Ishikawa (cell line): ENCODE measurements at regions not wholly inside any gene's neighbourhood (a gene's known extent, or its start where the extent isn't known, plus 50 kb on each side); places are given as distances from the start of the nearest gene placed in this dataset.

Source experiments
- CEBPB ChIP-seq: IDR thresholded peaks from 2 replicates; pipeline ENCODE4 v1.6.1; 2012
- CREB1 ChIP-seq: IDR thresholded peaks from 2 replicates; pipeline ENCODE4 v1.6.1; 2012; ENCODE audit warnings: low read depth
- EGR1 ChIP-seq: IDR thresholded peaks from 2 replicates; pipeline ENCODE4 v1.6.1; 2012
- EP300 ChIP-seq: IDR thresholded peaks from 2 replicates; pipeline ENCODE4 v1.6.1; 2012; ENCODE audit warnings: borderline replicate concordance
- FOXM1 ChIP-seq: IDR thresholded peaks from 2 replicates; pipeline ENCODE4 v1.6.1; 2012; ENCODE audit warnings: low read depth, borderline replicate concordance
- MAX ChIP-seq: IDR thresholded peaks from 2 replicates; pipeline ENCODE4 v1.6.1; 2012
- NFIC ChIP-seq: IDR thresholded peaks from 2 replicates; pipeline ENCODE4 v1.6.1; 2012
- RAD21 ChIP-seq: IDR thresholded peaks from 2 replicates; pipeline ENCODE4 v1.6.1; 2012; ENCODE audit warnings: low read depth
- REST ChIP-seq: IDR thresholded peaks from 2 replicates; pipeline ENCODE4 v1.6.1; 2012; ENCODE audit warnings: low read depth, mild to moderate bottlenecking
- TAF1 ChIP-seq: IDR thresholded peaks from 2 replicates; pipeline ENCODE4 v1.6.1; 2012; ENCODE audit warnings: low read depth, mild to moderate bottlenecking
- TCF12 ChIP-seq: IDR thresholded peaks from 2 replicates; pipeline ENCODE4 v1.6.1; 2012; ENCODE audit warnings: low read depth
- TEAD4 ChIP-seq: IDR thresholded peaks from 2 replicates; pipeline ENCODE4 v1.6.1; 2012
- USF1 ChIP-seq: IDR thresholded peaks from 2 replicates; pipeline ENCODE4 v1.6.1; 2012
- YY1 ChIP-seq: IDR thresholded peaks from 2 replicates; pipeline ENCODE4 v1.6.1; 2012; ENCODE audit warnings: low read depth
- ZBTB7A ChIP-seq: IDR thresholded peaks from 2 replicates; pipeline ENCODE4 v1.6.1; 2012; ENCODE audit warnings: low read depth

- TF ChIP-seq TAF1 (no peak), CEBPB (no peak), USF1 (no peak), NFIC (no peak), RAD21 (no peak), YY1 (no peak), TEAD4 (no peak), MAX (no peak), FOXM1 (no peak), ZBTB7A (no peak), CREB1 (no peak), EP300 (no peak), REST (no peak), TCF12 (no peak), EGR1 (no peak)
These were observed 355.8 kb downstream of the CCSER2 start for GRCh38 chr10:84683980-84684740.

GRCh38 chr10:84685047-84685660 lies 356.8 kb downstream of the CCSER2 start:
- TF ChIP-seq EGR1 (no peak), TEAD4 (no peak), NFIC (no peak), ZBTB7A (no peak), TCF12 (no peak)

GRCh38 chr10:84693006-84693405 lies 364.6 kb downstream of the CCSER2 start:
- TF ChIP-seq TAF1 (no peak), NFIC (no peak), TCF12 (no peak), FOXM1 (no peak), USF1 (no peak), TEAD4 (no peak), MAX (no peak), REST (no peak), EGR1 (no peak), YY1 (no peak), CREB1 (no peak), RAD21 (no peak), ZBTB7A (no peak), CEBPB (no peak), EP300 (no peak)

GRCh38 chr10:84695902-84696301 lies 367.5 kb downstream of the CCSER2 start:
- TF ChIP-seq CEBPB = no peak
- no peak for TF ChIP-seq RAD21
- no peak for TF ChIP-seq EGR1
- TF ChIP-seq ZBTB7A = no peak
- TF ChIP-seq YY1 = no peak
- TF ChIP-seq TAF1 = no peak
- no peak for TF ChIP-seq TCF12
- no peak for TF ChIP-seq MAX
- no peak for TF ChIP-seq REST
- TF ChIP-seq FOXM1 = no peak
- no peak for TF ChIP-seq TEAD4
- TF ChIP-seq USF1 = no peak
- TF ChIP-seq CREB1 = no peak
- TF ChIP-seq NFIC = no peak
